Activated CD8-positive, alpha-beta memory T cell treated with anti-CD3 and anti-CD28 coated beads, Interleukin-2, amount 10 ng/mL, durations not matched to agents 7 days and 5 days (primary cell): ENCODE measurements at regions not wholly inside any gene's neighbourhood (a gene's known extent, or its start where the extent isn't known, plus 50 kb on each side); places are given as distances from the start of the nearest gene placed in this dataset.

Experiments
- ATAC-seq: fragments of 150-1000 bp; cut with Tn5 transposase; one replicate; pipeline ENCODE4 v1.10.0; 2021; ENCODE audit warnings: moderate library complexity
- CTCF ChIA-PET: fragments of 350-600 bp; sonication (Branson Sonifier 250); formaldehyde crosslinking; loops from one replicate; lab custom pipeline; 2021; ENCODE audit warnings: antibody characterized with exemption; lab: Charles Lee
- DNase-seq: peaks from one replicate; pipeline ENCODE4 v3.0.0-alpha.2; 2020
- H3K27ac Mint-ChIP-seq: one replicate; pipeline ENCODE4 v1.8.0; 2021; ENCODE audit warnings: mild to moderate bottlenecking, mixed read lengths
- H3K27me3 Mint-ChIP-seq: one replicate; pipeline ENCODE4 v1.8.0; 2021; ENCODE audit warnings: mixed read lengths
- H3K36me3 Mint-ChIP-seq: one replicate; pipeline ENCODE4 v1.8.0; 2021; ENCODE audit warnings: mild to moderate bottlenecking, mixed read lengths
- H3K4me1 Mint-ChIP-seq: one replicate; pipeline ENCODE4 v1.8.0; 2021; ENCODE audit warnings: mixed read lengths
- H3K4me3 Mint-ChIP-seq: one replicate; pipeline ENCODE4 v1.8.0; 2021; ENCODE audit warnings: mild to moderate bottlenecking, moderate library complexity, mixed read lengths
- H3K9me3 Mint-ChIP-seq: one replicate; pipeline ENCODE4 v1.8.0; 2022; ENCODE audit warnings: low read depth, mixed read lengths

- ATAC-seq (no peak), DNase-seq (no peak)
- CTCF ChIA-PET = no interaction called here
- Mint-ChIP-seq H3K27me3 (no peaks in the 10 kb centered on the region), H3K4me1 (no peaks in the 10 kb centered on the region), H3K27ac (no peak overlapping the region), H3K9me3 (peaks cover 3% of the 10 kb centered on the region), H3K36me3 (no peaks in the 10 kb centered on the region), H3K4me3 (no peak overlapping the region)
These were observed 551.2 kb upstream of the CA10 start for GRCh38 chr17:52709724-52710123.

GRCh38 chr17:52696362-52696761 lies 537.8 kb upstream of the CA10 start:
- Mint-ChIP-seq H3K27ac (no peak overlapping the region), H3K27me3 (no peaks in the 10 kb centered on the region), H3K4me1 (no peaks in the 10 kb centered on the region), H3K36me3 (no peaks in the 10 kb centered on the region), H3K9me3 (peaks cover 3% of the 10 kb centered on the region), H3K4me3 (no peak overlapping the region)
- DNase-seq = no peak
- CTCF ChIA-PET = no interaction called here
- ATAC-seq = no peak

- H3K36me3 Mint-ChIP-seq = no peaks in the 10 kb centered on the region
- no peak overlapping the region for H3K27ac Mint-ChIP-seq
- DNase-seq (no peak), ATAC-seq (no peak)
- H3K4me1 Mint-ChIP-seq = no peaks in the 10 kb centered on the region
- no peaks in the 10 kb centered on the region for H3K27me3 Mint-ChIP-seq
- no peak overlapping the region for H3K4me3 Mint-ChIP-seq
- H3K9me3 Mint-ChIP-seq = peaks cover 13% of the 10 kb centered on the region
- CTCF ChIA-PET = no interaction called here
These were observed 527.6 kb upstream of the CA10 start for GRCh38 chr17:52686140-52686539.

GRCh38 chr17:52681480-52681879 lies 523.0 kb upstream of the CA10 start:
- H3K36me3 Mint-ChIP-seq = no peaks in the 10 kb centered on the region
- no peak overlapping the region for H3K27ac Mint-ChIP-seq
- H3K9me3 Mint-ChIP-seq = peaks cover 23% of the 10 kb centered on the region
- CTCF ChIA-PET = no interaction called here
- no peaks in the 10 kb centered on the region for H3K27me3 Mint-ChIP-seq
- no peak for DNase-seq
- no peak overlapping the region for H3K4me3 Mint-ChIP-seq
- no peaks in the 10 kb centered on the region for H3K4me1 Mint-ChIP-seq
- no peak for ATAC-seq

- Mint-ChIP-seq H3K36me3 (no peaks in the 10 kb centered on the region), H3K27ac (no peak overlapping the region), H3K4me1 (no peaks in the 10 kb centered on the region), H3K4me3 (no peak overlapping the region), H3K27me3 (no peaks in the 10 kb centered on the region), H3K9me3 (peaks cover 22% of the 10 kb centered on the region)
- CTCF ChIA-PET = no interaction called here
- no peak for DNase-seq
- ATAC-seq = no peak
These were observed 519.7 kb upstream of the CA10 start for GRCh38 chr17:52678211-52678610.

GRCh38 chr17:52674686-52675085 lies 516.2 kb upstream of the CA10 start:
- H3K36me3 Mint-ChIP-seq = no peaks in the 10 kb centered on the region
- H3K9me3 Mint-ChIP-seq = peaks cover 13% of the 10 kb centered on the region
- DNase-seq (no peak), ATAC-seq (no peak)
- CTCF ChIA-PET = no interaction called here
- H3K4me3 Mint-ChIP-seq = no peak overlapping the region
- H3K27ac Mint-ChIP-seq = no peak overlapping the region
- no peaks in the 10 kb centered on the region for H3K27me3 Mint-ChIP-seq
- H3K4me1 Mint-ChIP-seq = no peaks in the 10 kb centered on the region

GRCh38 chr17:52673791-52674190 lies 515.3 kb upstream of the CA10 start:
- Mint-ChIP-seq H3K4me3 (no peak overlapping the region), H3K27ac (no peak overlapping the region), H3K4me1 (no peaks in the 10 kb centered on the region), H3K36me3 (no peaks in the 10 kb centered on the region), H3K27me3 (no peaks in the 10 kb centered on the region), H3K9me3 (peaks cover 9% of the 10 kb centered on the region)
- ATAC-seq (no peak), DNase-seq (no peak)
- CTCF ChIA-PET = no interaction called here

- Mint-ChIP-seq H3K27me3 (no peaks in the 10 kb centered on the region), H3K4me3 (no peak overlapping the region), H3K36me3 (no peaks in the 10 kb centered on the region), H3K4me1 (no peaks in the 10 kb centered on the region), H3K9me3 (peaks cover 8% of the 10 kb centered on the region), H3K27ac (no peak overlapping the region)
- no peak for DNase-seq
- ATAC-seq = no peak
- CTCF ChIA-PET = no interaction called here
These were observed 507.8 kb upstream of the CA10 start for GRCh38 chr17:52666264-52666663.

GRCh38 chr17:52660692-52661091 lies 502.2 kb upstream of the CA10 start:
- no peaks in the 10 kb centered on the region for H3K27me3 Mint-ChIP-seq
- CTCF ChIA-PET = no interaction called here
- peaks cover 6% of the 10 kb centered on the region for H3K9me3 Mint-ChIP-seq
- no peak overlapping the region for H3K27ac Mint-ChIP-seq
- DNase-seq = no peak
- no peaks in the 10 kb centered on the region for H3K36me3 Mint-ChIP-seq
- H3K4me3 Mint-ChIP-seq = no peak overlapping the region
- no peak for ATAC-seq
- no peaks in the 10 kb centered on the region for H3K4me1 Mint-ChIP-seq

- peaks cover 2% of the 10 kb centered on the region for H3K9me3 Mint-ChIP-seq
- ATAC-seq (no peak), DNase-seq (no peak)
- no peak overlapping the region for H3K4me3 Mint-ChIP-seq
- H3K36me3 Mint-ChIP-seq = no peaks in the 10 kb centered on the region
- no peaks in the 10 kb centered on the region for H3K27me3 Mint-ChIP-seq
- H3K27ac Mint-ChIP-seq = no peak overlapping the region
- CTCF ChIA-PET = no interaction called here
- H3K4me1 Mint-ChIP-seq = no peaks in the 10 kb centered on the region
These were observed 494.5 kb upstream of the CA10 start for GRCh38 chr17:52653014-52653413.

GRCh38 chr17:52648995-52649394 lies 490.5 kb upstream of the CA10 start:
- peaks cover 2% of the 10 kb centered on the region for H3K9me3 Mint-ChIP-seq
- H3K27me3 Mint-ChIP-seq = no peaks in the 10 kb centered on the region
- no peak overlapping the region for H3K4me3 Mint-ChIP-seq
- H3K4me1 Mint-ChIP-seq = no peaks in the 10 kb centered on the region
- ATAC-seq (no peak), DNase-seq (no peak)
- no peak overlapping the region for H3K27ac Mint-ChIP-seq
- H3K36me3 Mint-ChIP-seq = no peaks in the 10 kb centered on the region
- CTCF ChIA-PET = no interaction called here

- CTCF ChIA-PET = no interaction called here
- no peaks in the 10 kb centered on the region for H3K27me3 Mint-ChIP-seq
- H3K27ac Mint-ChIP-seq = no peak overlapping the region
- no peaks in the 10 kb centered on the region for H3K36me3 Mint-ChIP-seq
- H3K9me3 Mint-ChIP-seq = peaks cover 5% of the 10 kb centered on the region
- H3K4me3 Mint-ChIP-seq = no peak overlapping the region
- DNase-seq = no peak
- no peak for ATAC-seq
- no peaks in the 10 kb centered on the region for H3K4me1 Mint-ChIP-seq
These were observed 488.9 kb upstream of the CA10 start for GRCh38 chr17:52647411-52647810.

- DNase-seq = no peak
- Mint-ChIP-seq H3K36me3 (no peaks in the 10 kb centered on the region), H3K4me3 (no peak overlapping the region), H3K9me3 (peaks cover 8% of the 10 kb centered on the region), H3K27me3 (no peaks in the 10 kb centered on the region), H3K27ac (no peak overlapping the region), H3K4me1 (no peaks in the 10 kb centered on the region)
- CTCF ChIA-PET = no interaction called here
- ATAC-seq = no peak
These were observed 477.9 kb upstream of the CA10 start for GRCh38 chr17:52636443-52636842.

- no peak for ATAC-seq
- no peaks in the 10 kb centered on the region for H3K4me1 Mint-ChIP-seq
- no peak overlapping the region for H3K4me3 Mint-ChIP-seq
- no peak overlapping the region for H3K27ac Mint-ChIP-seq
- H3K27me3 Mint-ChIP-seq = no peaks in the 10 kb centered on the region
- peaks cover 4% of the 10 kb centered on the region for H3K9me3 Mint-ChIP-seq
- no peaks in the 10 kb centered on the region for H3K36me3 Mint-ChIP-seq
- CTCF ChIA-PET = no interaction called here
- no peak for DNase-seq
These were observed 448.1 kb upstream of the CA10 start for GRCh38 chr17:52606590-52606989.

GRCh38 chr17:52606098-52606497 lies 447.6 kb upstream of the CA10 start:
- CTCF ChIA-PET = no interaction called here
- Mint-ChIP-seq H3K27me3 (no peaks in the 10 kb centered on the region), H3K36me3 (no peaks in the 10 kb centered on the region), H3K4me3 (no peak overlapping the region), H3K9me3 (peaks cover 4% of the 10 kb centered on the region), H3K4me1 (no peaks in the 10 kb centered on the region), H3K27ac (no peak overlapping the region)
- DNase-seq = no peak
- ATAC-seq = no peak
